HL-60 (cell line): ENCODE measurements at regions not wholly inside any gene's neighbourhood (a gene's known extent, or its start where the extent isn't known, plus 50 kb on each side); places are given as distances from the start of the nearest gene placed in this dataset.

Source experiments
- POLR2AphosphoS5 ChIP-seq: IDR thresholded peaks from 2 replicates; pipeline ENCODE4 v1.6.1; 2012; ENCODE audit warnings: low read depth
- TF ChIP-seq, protein P1 (sequence below): IDR thresholded peaks from one replicate; pipeline ENCODE4 v1.5.1; 2011; ENCODE audit warnings: low read length, control low read depth, inconsistent platforms; ENCODE audit not compliant: insufficient read depth

DNA sequence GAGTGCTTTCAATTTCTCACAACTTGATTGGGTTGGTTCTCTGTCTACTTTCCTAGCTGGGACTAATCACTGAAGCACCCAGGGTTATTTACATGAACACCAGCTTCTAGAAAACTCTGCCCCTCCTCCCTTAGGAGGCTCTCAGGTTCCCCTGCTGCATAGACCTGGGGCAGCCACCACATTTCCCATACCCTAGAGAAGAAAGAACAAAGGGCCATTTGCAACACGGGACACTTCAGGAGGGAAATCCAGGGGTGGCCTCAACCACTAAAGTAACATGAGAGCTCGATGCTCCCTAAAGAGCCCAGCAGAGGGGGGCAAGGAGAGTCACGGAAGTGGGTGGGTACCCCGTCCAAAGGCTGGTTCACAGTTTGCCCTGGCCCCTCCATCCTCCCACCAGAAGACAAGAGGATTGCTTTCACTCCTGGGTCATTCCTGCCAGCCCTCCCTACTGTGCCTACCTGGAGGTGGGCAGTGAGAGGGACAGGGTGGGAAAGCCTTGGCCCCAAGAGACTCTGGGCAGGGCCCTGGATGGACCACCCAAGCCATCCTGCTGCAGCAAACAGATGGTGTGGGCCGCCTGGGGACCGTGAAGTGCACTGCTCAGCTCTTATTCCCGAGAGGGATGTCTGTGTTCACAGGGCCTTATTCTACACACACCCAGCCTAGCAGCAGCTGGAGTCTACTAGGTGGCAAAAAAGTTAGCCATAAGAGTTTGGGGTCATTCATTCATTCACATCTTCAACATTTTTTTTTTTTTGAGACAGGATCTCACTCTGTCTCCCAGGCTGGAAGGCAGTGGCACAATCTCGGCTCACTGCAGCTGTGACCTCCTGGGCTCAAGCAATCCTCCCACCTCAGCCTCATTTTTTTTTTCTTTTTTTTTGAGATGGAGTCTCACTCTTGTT is 392.1 kb downstream of the SOX9 start:
- TF ChIP-seq, protein P1, sequence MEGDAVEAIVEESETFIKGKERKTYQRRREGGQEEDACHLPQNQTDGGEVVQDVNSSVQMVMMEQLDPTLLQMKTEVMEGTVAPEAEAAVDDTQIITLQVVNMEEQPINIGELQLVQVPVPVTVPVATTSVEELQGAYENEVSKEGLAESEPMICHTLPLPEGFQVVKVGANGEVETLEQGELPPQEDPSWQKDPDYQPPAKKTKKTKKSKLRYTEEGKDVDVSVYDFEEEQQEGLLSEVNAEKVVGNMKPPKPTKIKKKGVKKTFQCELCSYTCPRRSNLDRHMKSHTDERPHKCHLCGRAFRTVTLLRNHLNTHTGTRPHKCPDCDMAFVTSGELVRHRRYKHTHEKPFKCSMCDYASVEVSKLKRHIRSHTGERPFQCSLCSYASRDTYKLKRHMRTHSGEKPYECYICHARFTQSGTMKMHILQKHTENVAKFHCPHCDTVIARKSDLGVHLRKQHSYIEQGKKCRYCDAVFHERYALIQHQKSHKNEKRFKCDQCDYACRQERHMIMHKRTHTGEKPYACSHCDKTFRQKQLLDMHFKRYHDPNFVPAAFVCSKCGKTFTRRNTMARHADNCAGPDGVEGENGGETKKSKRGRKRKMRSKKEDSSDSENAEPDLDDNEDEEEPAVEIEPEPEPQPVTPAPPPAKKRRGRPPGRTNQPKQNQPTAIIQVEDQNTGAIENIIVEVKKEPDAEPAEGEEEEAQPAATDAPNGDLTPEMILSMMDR: no peak
- no peak for TF ChIP-seq POLR2AphosphoS5
